Glomerular visceral epithelial cell (primary cell): ENCODE measurements at regions not wholly inside any gene's neighbourhood (a gene's known extent, or its start where the extent isn't known, plus 50 kb on each side); places are given as distances from the start of the nearest gene placed in this dataset.
A peak's percentile ranks its signal among the peaks of the same experiment; 100 is the strongest.
"Not testable (repeated sequence)": the region's sequence is repeated elsewhere in the genome, so short reads cannot be mapped to it uniquely, and the experiment has no call there.

Experiments
- DNase-seq: peaks from one replicate; pipeline ENCODE4 v3.0.0-alpha.2; 2016; ENCODE audit errors: extremely low spot score

DNA sequence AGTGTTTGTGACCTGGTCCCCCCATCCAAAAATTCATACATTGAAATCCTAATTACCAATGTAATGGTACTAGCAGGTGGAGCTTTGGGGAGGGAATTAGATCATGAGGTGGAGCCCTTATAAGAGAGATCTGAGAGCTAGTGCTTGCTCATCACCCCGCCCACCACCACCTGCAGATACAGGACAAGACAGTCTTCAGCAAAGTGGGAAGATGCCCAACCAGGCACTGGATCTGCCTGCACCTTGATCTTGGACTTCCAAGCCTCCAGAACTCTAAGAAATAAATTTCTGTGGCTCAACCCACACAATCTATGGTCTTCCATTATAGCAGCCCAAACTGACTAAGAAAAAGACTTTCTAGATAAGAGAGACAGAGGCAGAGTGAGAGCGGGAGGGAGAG lies 343.4 kb downstream of the LRRIQ3 start:
- no peak for DNase-seq

DNA sequence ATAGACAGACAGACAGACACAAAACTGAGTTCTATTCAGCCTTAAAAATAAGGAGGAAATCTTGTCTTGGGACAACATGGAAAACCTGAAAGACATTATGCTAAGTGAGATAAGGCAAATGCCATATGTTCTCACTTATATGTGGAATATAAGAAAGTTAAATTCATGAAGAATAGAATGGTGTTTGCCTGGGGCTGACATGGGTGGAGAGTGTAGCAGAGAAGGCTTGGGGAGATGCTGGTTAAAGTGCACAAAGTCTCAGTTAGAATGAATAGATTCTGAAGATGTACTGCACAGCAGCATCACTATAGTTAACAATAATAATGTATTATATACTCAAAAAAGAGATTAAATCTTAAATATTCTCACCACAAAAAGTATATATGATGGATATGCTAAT lies 355.5 kb downstream of the LRRIQ3 start:
- DNase-seq, result no peak

DNA sequence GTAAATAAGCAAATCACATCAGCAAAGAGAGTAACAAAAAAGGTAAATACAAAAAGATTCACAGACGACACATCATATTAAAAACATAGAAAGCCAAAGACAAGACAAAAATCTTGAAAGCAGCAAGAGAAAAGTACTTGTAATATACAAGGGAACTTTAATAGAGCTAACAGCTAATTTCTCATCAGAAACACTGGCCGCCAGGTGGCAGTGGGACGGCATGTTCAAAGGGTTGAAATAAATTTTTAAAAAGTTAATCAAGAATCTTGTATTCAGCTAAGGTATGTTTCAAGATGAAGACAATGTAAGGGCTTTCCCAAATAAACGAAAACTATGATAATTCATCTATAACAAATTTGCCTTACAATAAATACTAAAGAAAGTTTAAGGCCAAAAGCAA lies 358.1 kb downstream of the LRRIQ3 start:
- peak; percentile 15 for DNase-seq

DNA sequence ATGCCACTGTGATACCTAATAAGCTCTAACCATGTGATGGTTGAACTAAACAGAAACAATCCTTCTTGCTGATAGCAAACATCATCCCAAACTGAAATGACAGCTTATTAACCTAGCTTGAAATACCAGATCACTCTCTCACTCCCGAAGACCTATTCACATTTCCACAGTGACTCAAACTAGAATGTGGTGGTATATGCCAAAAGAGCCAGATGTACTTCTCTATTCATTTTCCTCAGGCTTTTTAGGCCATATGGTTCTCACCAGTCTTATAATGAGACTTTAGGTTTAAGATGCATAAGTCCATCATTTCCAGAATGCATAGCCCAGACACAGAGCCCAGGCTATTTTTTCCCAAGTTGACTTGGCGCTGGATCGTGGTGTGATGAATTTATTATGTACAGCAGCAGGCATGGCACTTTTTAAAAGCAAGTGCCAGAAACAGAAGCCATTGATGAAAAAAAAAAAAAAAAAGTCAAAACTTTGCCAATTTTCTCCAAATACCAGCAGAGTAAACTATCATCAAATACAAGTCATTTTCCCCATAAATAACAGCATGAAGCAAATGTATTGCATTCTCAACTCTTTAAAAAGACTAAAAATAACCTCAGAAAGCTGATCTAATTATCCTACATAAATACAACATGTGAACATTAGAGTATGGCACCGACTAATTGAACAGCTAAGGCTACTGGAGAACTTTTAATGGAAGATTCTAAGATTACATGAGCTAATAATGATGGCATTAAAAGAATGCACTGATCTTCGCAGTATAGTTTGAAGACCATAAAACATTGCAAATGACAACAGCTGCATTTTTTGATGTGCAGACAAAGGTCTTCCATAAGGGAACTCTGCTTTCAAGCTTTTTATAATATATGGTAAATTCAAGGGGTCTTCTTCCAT lies 365.4 kb downstream of the LRRIQ3 start:
- DNase-seq, result no peak

DNA sequence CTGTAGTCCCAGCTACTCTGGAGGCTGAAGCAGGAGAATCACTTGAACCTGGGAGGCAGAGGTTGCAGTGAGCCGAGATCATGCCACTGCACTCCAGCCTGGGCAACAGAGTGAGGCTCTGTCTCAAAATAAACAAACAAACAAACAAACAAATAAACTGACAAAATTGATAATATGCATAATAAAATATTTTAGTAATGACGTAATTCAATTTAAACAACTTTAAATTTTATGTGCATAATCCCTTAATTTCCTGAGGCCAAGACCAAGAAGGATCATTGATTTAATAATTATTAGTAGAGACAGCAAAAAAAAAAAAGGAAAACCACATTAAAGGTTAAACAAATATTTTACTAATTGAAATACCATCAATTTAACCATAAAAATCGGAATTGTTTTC lies 370.7 kb downstream of the LRRIQ3 start:
- DNase-seq, result not testable (repeated sequence)

DNA sequence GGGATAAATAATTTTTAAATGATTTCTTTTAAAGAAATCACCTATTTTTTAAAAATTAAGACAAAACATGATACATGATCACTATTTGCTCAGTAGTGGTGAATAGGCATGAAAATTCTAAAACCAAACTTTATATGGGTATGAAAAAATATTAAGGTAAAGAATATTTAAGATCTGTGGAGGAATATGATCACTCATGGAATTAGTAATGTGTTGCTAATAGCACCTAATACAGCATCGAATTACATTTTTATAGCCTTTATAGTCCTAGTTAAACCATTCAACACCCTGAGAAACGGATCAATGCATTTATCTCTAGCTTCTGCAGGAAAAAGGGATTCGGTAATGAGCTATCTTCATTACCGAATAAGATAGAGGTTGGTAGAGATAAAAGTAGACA lies 373.9 kb downstream of the LRRIQ3 start:
- DNase-seq, result no peak

DNA sequence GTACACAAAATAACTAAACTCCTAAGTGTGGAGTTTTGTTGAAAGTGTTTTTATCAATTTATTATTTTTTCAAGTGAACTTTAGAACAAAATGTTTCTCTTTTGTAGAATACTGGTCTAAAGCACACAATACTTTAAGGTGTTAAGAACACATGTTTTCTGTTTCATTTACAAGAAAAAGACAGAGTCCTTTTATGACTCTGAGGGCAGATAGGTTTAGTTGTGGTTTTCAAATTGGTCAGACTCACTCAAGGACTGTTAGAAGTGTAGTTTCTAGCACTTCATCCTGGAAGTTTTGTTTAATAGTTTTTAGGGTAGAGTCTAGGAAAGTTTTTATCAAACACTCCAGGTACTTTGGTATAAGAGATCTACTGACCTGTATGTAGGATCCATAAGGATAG lies 376.5 kb downstream of the LRRIQ3 start:
- no peak for DNase-seq

DNA sequence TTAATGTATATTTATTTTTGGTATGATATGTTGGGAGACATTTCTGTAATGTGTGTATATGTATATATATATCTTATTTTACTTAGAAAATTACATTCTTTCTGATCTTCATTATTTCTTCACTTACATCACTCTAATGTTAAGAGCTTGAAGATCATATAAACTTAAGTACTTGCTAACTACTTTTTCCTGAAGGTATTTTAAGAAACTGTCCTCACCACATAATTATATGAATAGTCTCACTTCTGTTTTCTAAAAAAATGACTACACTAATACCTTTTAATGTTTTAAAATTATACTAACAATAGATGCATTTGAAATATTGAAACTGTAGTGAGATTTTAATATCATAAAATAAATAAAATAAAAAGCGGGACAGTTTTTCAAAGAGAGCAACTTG lies 377.1 kb downstream of the LRRIQ3 start:
- no peak for DNase-seq

DNA sequence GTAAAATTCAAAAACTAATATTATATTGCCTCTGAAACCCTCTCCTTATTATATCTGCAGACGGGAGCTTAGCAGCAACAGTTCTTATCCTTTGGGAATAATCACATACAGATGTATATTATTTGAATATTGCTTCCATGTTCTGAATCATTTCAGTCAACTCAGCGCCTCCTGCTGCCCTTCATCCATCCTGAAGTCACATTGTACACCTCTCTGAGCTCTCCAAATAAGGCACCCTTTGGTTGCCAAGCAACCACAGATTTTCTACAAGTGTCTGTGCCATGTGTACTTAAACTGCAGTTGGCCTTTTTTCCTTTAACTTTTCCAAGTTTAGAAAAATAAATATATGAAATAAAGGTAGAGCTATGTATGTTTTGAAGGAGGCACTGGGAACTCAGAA lies 384.3 kb downstream of the LRRIQ3 start:
- no peak for DNase-seq

DNA sequence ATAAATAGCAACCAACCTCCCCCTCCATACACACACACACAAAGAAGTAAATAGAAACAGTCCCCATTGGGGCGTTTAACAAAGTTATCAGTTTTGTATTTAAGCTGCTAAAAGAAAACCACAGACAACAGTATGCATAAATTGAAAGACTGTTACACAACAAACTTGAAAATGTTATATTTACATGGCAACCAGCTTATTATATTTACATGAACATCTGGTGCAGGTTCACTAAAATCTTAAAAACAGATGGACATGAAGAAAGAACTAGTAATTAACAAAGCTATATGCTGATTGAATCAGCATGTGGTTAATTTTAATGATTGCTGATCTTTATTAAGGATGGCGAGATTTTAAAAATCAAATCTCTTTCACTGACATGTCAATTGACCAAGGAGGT lies 384.7 kb downstream of the LRRIQ3 start:
- no peak for DNase-seq

DNA sequence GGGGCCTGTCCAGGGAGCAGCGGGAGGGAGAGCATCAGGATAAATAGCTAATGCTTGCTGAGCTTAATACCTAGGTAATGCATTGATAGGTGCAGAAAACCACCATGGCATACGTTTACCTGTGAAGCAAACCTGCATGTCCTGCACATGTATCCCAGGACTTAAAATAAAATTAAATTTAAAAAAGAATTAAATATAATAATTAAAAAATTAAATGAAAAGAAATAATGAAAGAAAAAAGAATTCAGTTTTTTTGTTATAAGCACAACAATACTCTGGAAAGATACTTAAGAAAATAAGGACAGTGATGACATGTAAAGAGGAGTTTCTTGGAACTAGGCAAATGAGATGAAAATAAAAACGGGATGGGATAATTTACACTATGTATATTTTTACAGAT lies 386.2 kb downstream of the LRRIQ3 start:
- no peak for DNase-seq

DNA sequence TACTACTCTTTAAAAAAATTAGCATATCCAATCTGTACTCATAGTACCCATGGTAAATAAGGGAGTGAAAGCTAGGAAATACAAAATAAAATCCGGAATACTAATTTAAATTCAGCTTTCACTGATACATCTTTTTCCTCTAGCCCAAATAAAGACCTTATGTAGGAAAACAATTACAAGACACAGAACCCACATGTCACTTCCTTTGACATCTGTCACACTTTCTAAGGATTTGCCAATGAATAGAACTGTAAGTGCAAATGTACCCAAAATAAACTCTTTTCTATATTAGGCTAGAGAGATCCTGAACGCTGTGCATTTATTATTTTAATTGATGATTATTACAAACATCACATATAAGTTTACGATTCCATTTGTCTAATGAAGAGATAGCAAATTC lies 393.0 kb downstream of the LRRIQ3 start:
- no peak for DNase-seq

DNA sequence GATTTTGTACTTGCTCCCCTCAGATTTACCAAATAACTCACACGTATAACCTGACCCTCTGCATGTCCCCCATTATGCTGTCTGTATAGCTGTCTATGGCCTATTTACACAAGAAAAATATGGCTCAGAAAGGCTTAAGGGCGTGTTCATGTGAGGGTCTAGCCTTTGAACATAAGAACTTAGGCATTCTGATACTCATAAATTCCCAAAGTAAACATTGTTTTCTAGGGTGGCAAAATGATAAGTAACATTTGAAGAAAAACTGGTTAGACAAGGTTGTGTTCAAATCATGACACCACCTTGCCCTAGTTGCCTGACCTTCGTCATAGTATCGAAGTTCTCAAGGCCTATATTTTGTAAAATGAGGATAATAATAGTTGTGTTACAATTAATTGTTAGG lies 394.6 kb downstream of the LRRIQ3 start:
- DNase-seq, result no peak

DNA sequence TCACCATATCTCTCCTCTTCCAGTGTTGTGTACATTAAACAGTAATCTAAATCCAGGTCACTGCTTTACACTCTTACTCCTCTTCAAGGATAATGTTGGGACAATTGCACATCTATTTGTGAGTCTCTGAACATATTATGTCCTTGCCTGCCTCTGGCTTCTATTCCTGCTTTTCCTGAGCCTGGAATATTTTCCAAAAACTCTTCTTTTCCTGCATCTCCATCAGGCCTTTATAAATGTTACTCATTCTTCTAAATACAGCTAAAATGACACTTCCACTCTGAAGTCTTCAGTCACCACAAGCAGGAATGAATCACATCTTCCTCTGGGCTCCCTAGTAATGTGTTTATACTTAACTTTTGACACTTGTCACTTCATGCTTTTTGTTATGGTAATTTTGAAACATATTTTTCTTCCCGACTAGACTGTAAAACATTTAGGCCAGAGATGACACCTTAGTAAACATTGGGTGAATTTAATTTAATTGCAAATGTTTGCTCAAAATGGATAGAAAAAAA lies 396.0 kb downstream of the LRRIQ3 start:
- DNase-seq, result no peak

DNA sequence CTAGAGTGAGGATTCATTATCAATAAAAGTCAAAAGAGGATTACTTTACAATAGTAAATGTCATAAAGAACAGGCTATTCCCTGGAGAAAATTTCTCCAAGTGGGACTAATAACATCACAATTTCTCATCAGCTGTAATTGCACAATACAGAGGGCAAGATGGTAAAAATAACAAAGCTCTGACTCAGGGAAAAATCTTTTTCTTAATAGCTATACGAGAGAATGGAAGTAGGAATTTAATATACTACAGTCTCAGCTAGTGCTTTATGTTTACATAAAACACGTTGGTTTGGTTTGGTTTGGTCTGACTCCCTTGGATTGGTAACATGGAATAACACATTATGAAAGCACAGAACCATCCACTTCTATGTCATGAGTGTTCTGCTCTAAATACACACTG lies 397.6 kb downstream of the LRRIQ3 start:
- DNase-seq, result peak; percentile 35

DNA sequence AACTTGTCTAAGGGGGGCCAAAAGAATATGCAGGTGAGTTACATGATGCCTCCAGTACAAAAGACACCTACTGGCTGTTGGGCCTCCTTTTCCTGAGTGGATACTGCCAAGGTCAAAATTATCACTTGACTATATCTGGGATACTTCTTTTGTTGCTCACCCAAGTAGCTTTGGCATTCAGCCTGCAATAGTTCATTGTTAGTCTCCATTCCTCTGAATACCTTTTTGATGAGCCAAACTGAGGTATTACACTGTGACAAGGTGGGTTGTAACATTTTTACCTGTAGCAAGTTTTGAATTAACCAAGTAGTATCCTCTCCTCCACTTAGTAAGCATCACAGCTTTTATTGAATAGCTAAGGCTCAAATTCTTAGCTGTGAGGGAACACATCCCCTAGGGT lies 408.0 kb downstream of the LRRIQ3 start:
- no peak for DNase-seq

DNA sequence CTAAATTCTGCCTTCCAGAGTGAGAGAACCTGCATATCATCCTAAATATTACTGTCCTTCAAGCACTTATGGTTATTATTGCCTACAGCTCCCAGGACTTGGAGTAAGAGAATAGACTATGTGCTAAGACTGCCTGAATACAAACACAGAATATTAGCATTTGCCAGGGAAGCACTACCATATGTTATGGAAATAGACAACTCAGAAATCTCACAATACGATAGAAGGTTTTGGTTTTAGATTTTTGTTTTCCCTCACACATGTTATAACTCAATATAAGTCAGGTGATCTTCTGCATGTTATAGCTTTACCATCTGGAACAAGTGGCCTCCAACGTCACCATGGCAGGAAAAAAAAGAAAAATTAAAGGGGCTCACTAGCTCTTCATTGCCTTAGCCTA lies 413.9 kb downstream of the LRRIQ3 start:
- no peak for DNase-seq

DNA sequence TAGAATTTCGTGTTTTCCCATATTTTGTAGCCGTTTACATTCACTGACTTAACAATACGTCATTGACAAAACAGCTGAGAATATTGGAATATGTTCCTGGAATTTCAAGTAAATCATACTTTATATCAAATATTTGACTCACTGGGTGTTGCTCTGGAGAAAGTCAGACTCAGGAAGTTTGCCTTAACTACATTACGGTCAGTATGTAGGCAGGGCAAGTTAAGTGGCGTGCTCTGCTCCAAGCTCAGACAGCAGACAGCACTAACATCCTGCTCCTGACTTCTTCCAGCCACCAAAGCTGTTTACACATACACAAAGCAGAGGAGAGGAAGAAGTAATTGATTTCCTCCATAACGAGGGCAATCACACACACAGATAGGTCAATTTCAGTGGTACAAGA lies 414.6 kb downstream of the LRRIQ3 start:
- DNase-seq, result no peak

DNA sequence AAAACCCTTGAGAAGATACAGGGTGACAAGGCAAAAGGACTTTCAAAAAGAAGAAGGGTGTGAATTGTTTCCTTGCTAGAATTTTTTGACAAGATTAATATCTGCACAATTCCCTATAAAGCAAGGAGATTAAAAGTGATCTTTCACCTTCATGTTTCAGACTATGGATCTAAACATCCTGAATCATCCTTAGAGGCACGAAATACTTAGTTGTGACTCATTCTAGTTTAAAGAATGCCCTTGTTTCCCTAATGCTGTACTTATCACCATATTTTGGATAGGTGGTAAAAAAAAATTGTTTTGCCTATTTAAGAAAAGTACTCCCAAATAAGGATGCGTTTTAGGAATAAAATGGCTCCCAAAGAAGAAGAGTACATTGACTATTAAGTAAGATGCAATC lies 415.1 kb downstream of the LRRIQ3 start:
- no peak for DNase-seq

DNA sequence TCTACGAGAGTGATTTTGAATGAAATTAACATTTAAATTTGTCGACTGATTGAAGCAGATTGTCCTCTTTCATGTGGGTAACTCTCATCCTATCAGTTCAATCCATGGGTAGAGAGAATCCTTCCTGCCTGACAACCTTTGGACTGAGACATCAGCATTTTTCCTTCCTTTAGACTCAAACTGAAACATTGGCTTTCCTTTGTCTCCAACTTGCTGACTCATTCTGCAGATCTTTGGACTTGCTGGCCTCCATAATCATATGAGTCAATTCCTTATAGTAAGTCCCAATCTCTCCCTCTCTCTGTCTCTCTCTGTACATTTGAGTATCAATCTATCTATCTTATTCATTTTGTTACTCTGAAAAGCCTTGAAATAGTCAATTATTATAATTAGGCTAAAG lies 416.7 kb downstream of the LRRIQ3 start:
- no peak for DNase-seq

DNA sequence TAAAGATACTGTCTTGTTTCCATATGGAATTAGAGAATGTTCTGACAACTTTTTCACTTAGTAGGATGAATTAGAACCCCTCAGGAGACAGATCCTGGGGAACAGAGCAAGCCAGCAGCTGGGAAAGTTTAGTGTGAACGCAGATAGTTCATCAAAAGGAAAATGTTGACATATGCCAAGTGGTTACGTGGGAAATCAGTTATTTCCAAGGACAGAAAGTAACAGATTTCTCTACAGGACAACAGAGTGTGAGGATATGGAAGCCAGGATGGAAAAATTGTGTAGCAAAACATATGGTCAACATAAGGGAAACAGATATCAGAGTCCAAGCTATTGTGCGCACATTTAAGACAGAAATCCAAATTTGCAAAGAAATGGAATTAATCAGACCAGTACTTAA lies 419.5 kb downstream of the LRRIQ3 start:
- no peak for DNase-seq

DNA sequence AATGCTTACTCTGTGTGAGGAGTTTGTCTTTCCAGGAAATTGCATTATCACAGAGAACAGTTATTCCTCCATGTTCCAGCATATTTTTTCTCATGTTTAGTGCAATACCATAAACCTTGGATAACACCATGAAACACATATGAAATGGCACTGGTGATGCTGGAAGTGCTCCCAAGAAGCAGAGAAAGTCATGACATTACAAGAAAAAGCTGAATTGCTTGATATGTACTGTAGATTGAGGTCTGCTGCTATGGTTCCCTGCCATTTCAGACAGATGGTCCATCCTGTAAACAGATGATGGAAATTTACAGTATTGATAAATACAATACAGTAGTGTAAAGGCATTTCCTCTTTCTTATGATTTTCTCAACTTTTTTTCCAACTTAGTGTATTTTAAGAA lies 422.1 kb downstream of the LRRIQ3 start:
- DNase-seq, result no peak

DNA sequence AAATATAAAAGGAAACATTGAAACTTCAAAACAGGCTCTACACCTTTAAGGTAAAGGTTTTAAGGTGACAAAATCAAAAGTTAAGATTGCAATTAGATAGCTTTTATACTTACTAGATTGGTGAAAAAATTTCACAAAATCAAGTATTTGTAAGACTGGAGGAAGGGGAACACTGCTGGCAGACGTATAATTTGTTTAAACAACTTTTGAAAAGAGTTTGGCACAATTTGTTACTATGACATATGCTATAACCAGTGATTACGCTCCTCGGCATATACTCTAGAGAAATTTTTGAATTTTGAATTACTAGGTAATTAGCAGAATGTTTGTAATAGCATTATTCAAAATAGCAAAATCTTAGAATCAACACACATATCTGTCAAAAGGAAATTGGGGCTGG lies 425.0 kb downstream of the LRRIQ3 start:
- DNase-seq, result no peak

DNA sequence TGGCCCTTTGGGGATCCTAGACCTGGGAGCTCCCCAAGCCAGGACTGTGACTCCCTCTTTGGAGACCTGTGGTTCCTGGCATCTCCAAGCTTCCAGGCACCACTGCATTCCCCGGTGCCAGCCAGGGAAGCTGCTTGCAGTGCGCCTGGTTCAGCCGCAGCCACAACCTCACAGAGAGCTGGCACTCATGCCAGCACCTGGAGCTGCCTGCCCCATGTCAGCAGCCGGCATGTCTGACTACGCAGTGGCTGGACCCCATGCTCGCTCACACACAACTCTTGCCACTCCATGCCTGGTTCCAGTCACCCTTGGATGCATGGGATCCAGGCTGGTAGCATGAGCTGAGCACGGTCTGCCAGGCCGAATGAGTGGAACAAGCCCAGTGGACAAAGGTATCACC lies 426.6 kb downstream of the LRRIQ3 start:
- no peak for DNase-seq
